ENCODE measurements at regions not wholly inside any gene's neighbourhood (a gene's known extent, or its start where the extent isn't known, plus 50 kb on each side); places are given as distances from the start of the nearest gene placed in this dataset.

GRCh38 chr12:88784166-88784565, 203.9 kb upstream of the KITLG start:
- DNase-seq (ENCODE audit: low read depth in 1 of 2, low spot score in 1 of 2): no peak

- DNase-seq (ENCODE audit: low read depth in 1 of 2, low spot score in 1 of 2): no peak
These were observed 202.1 kb upstream of the KITLG start for GRCh38 chr12:88782351-88782750.

DNA sequence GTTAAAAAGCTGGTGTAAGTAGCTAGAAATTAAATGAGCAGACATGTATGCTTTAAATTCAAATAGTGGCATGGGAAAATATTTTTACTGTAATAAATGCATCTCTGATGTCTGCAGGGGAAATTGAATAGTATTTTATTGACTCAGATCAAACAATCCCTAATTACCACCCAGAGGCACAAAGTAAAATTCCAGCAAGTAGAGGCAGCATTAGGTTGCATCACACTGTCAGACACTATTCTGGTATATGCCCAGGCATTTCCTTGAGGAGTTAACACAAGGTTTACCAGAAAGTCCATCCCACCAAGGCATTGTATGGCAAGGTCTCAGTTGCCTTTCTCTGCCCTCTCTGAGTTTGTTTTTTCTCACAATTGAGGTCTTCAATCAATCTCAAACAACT, 201.6 kb upstream of the KITLG start:
- no peak for DNase-seq (ENCODE audit: low read depth in 1 of 2, low spot score in 1 of 2)

DNA sequence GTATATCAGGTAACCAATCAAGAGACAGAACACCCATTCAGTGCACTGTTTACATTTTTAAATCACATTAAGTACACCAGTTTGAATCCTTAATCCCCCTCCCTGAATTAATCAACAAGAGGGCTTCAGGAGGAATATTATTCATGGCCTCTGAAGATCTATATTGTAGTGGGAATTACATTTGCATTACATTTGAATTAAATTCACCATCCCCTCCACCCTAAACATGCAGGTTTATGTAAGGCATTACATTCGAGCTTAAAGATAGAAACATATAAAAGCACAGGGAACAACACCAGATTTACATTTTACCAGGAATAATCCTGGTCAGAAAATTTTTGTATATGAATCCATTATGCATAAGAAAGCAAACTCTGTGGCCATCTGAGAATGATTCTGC, 197.8 kb upstream of the KITLG start:
- no peak for DNase-seq (ENCODE audit: low read depth in 1 of 2, low spot score in 1 of 2)

GRCh38 chr12:88775742-88776151, 195.5 kb upstream of the KITLG start:
- DNase-seq (ENCODE audit: low read depth in 1 of 2, low spot score in 1 of 2): no peak

DNA sequence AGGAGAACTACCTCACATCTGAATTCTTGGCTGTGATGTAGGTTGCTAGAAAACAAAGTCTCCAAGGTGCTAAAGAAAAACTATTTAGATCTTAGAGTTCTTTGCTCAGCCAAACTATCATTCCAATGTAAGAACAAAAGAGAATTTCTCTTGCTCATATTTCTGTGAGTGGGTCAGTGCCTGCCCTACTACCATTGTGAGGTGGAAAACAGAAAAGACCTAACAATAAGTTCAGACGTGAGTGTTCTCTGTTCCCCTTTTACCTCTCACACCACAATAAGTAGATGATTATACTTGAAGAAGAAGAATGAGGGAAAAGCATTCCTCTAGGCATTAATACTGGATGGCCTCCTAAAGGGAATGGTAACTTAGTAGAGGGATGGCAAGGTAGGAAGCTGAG, 187.4 kb upstream of the KITLG start:
- no peak for DNase-seq (ENCODE audit: low read depth in 1 of 2, low spot score in 1 of 2)

- no peak for DNase-seq (ENCODE audit: low read depth in 1 of 2, low spot score in 1 of 2)
These were observed 184.7 kb upstream of the KITLG start for GRCh38 chr12:88764781-88765480.

DNA sequence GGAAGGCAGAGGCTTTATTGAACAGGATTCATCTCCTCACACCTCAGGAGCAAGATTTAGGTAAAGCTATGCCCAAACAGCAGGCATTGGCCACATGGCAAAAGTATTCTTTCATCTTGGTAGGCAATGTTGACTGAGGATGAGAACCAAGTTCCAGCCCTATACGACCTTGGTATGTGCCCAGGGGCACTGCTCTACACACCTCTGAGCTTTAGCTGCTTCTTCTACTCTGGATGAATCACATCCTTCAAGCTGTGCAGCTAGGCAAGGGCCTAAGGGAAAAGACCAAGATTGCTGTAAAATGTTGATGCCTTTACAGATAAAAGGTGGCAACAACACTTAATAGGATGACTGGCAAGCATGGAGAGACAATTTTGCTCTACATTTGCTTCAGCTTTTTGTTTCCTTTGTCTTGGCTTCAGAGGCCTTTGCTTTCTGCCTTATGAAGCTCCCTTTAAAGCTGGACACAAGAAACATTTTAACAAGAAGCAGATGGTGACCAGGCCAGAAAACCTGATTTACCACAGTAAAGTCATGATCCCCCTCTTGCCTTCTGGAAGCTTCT, 183.3 kb upstream of the KITLG start:
- DNase-seq (ENCODE audit: low read depth in 1 of 2, low spot score in 1 of 2): no peak

- no peak for DNase-seq (ENCODE audit: low read depth in 1 of 2, low spot score in 1 of 2)
These were observed 177.9 kb upstream of the KITLG start for GRCh38 chr12:88758176-88758575.

GRCh38 chr12:88756917-88757316, 176.6 kb upstream of the KITLG start:
- DNase-seq (ENCODE audit: low read depth in 1 of 2, low spot score in 1 of 2): no peak

DNA sequence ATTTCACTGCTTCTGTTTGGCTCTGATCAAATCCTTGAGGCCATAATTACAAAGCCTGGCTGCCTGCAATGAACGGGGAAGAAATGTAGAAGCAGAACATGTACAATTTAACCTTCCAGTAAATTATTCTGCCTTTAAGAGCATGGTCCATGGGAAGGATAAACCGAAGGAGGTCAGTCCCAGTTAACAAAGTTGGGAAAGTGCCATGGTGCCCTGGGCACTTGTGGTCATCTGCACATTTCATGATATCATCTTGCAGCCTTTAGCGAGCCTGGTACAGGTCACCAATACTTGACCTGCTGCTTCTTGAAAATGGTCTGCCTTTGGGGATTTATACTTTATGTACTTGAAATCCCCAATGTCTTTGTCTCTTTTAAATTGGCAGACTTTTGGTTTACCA, 175.9 kb upstream of the KITLG start:
- no peak for DNase-seq (ENCODE audit: low read depth in 1 of 2, low spot score in 1 of 2)

DNA sequence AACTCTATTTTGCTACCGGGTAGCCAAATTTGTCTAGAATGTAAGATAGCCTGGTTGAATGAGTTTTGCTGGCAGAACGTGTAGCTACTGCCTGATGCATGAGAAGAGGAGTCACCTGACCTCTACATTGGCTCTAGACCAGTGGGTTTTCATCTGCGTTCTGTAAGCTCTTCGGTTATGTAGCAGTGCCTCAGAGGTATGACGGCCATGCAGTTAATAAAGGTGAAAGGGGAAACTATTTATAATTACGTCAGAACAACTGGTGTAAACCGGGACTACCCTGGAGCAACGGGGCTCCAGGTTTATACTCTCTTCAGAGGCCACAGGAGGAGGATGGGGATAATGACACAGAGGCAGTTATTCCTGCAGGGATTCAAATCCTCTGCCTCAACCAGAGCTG, 173.4 kb upstream of the KITLG start:
- DNase-seq (ENCODE audit: low read depth in 1 of 2, low spot score in 1 of 2): no peak

DNA sequence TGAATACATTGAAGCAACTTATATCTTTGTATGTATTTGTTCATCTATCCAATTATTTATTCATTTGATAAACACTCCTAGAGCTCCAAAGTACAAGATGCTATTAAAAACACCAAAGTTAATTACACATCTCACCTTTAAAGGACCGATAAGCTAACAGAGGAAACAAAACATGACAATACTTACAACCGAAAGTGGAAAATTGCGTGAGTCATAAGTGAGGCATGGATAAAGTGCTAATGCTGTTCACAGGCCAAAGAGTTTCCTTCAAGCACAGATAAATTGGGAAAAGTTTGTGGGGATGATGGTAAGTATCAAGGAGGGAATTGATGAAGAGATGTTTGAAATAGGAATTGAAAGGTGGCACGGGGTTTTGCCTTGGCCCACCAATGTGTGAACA, 172.8 kb upstream of the KITLG start:
- DNase-seq (ENCODE audit: low read depth in 1 of 2, low spot score in 1 of 2): no peak

DNA sequence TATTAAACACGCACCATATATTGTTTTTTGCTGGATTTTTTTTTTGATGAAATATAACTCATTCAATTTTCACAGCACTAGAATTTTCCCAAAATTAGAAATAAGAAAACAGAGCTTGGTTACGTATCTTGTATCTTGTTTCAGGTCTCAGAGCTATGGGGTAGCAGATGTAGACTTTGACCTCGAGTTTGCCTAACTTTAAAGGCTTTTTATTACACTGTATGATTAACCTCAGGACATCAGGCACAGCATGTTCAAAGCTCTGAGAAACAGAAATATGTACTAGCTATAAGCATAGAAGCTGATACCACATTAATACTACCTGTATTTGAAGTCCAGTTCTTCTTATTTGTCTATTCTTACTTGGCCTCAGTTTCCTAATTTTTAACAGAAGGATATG, 171.9 kb upstream of the KITLG start:
- no peak for DNase-seq (ENCODE audit: low read depth in 1 of 2, low spot score in 1 of 2)

DNA sequence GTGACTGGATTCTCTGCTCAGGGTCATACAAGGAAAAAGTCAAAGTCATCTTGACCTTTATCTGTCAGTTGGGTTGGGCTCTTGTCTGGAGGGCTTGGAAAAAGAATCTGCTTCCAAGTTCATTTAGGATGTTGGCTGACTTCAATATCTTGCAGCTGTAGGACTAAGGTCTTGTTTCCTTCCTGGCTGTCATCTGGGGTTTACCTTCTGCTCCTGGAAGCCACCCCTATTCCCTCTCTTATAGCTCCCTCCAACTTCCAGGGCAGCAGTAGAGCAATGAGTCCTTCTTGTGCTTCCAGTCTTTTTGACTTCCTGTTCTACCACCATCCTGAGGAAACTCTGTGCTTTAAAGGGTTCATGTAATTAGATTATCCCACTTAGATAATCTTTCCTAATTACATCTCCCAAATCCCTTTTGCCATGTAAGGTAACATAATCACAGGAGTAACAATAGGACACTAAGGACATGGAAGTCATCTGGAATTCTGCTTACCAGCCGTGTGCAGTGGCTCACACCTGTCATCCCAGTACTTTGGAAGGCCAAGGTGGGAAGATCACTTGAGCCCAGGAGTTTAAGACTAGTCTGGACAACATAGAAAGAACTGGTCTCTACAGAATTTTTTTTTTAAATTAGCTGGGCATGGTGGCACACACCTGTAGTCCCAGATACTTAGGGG, 170.7 kb upstream of the KITLG start:
- no peak for DNase-seq (ENCODE audit: low read depth in 1 of 2, low spot score in 1 of 2)

DNA sequence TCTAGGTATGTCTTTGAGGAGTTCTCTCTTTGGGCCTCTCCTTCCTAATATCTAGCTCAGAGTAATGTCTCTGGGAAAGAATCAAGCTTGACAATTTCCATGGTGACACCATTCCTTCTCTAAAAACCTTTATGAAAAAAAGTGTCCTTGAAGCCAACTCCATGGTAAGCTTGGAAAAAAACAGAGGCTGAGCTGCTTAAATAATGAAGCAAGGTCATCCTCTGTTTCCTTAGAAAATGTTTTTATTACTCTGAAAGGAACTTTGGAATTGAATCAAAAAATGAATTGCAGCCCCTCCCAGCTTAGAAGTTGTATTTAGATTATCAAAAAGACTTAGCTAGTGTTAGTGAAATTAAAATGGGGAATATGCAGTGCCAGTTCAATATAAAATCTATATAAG, 166.1 kb upstream of the KITLG start:
- no peak for DNase-seq (ENCODE audit: low read depth in 1 of 2, low spot score in 1 of 2)

GRCh38 chr12:88743946-88744685, 163.8 kb upstream of the KITLG start:
- no peak for DNase-seq (ENCODE audit: low read depth in 1 of 2, low spot score in 1 of 2)

- no peak for DNase-seq (ENCODE audit: low read depth in 1 of 2, low spot score in 1 of 2)
These were observed 157.7 kb upstream of the KITLG start for GRCh38 chr12:88737838-88738472.

DNA sequence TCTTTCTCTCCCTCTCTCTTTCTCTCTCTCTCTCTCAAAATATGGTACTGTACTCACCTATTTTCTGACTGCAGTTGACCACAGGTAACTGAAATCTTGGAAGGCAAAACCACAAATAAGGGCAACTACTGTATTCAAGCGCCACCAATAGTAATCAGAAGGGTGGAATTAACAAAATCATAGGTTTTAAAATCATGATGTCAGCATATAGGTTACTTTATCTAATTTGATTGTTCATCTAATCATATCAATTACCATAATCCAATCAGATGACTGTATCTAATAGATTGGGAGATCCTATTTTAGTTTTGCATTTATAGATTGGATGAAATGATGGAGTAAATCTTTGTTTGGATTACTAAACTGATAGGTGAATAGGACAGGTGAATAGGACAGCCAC, 155.8 kb upstream of the KITLG start:
- no peak for DNase-seq (ENCODE audit: low read depth in 1 of 2, low spot score in 1 of 2)

DNA sequence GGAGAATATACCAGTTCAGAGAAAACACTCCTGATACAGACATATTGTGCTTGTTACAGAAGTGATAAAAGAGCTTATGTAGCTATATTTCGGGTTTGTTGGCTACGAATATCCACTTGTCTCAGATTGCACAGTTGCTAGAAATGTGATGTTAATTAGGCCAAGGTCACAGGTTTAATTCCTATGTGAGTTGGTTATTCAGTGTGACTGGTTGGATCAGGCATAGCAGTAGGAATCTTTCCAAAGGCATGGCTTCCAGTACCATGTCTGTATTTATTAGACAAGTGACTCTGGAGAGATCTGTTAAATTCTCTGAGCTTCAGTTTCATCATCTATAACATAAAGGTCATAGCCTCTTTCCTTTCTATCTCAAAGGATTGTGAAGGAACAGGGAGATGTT, 152.7 kb upstream of the KITLG start:
- no peak for DNase-seq (ENCODE audit: low read depth in 1 of 2, low spot score in 1 of 2)

GRCh38 chr12:88729196-88729595, 148.9 kb upstream of the KITLG start:
- DNase-seq (ENCODE audit: low read depth in 1 of 2, low spot score in 1 of 2): no peak
